ENCODE measurements at regions not wholly inside any gene's neighbourhood (a gene's known extent, or its start where the extent isn't known, plus 50 kb on each side); places are given as distances from the start of the nearest gene placed in this dataset.
"Not testable (repeated sequence)": the region's sequence is repeated elsewhere in the genome, so short reads cannot be mapped to it uniquely, and the experiment has no call there.

GRCh38 chrX:127190381-127190780 lies 370.9 kb downstream of the PRR32 start:
- no peaks in the 10 kb centered on the region for H3K4me1 ChIP-seq (ENCODE audit: low read depth)

GRCh38 chrX:127207326-127207725 lies 387.8 kb downstream of the PRR32 start:
- no peak for DNase-seq (ENCODE audit: low read depth in 1 of 2, low spot score in 1 of 2)
- H3K4me1 ChIP-seq (ENCODE audit: low read depth) = no peaks in the 10 kb centered on the region
- no peaks in the 10 kb centered on the region for H3K9me3 ChIP-seq (ENCODE audit: low read depth)
- H3K36me3 ChIP-seq = no peaks in the 10 kb centered on the region
- H3K4me3 ChIP-seq = no peak overlapping the region
- no peaks in the 10 kb centered on the region for H3K27me3 ChIP-seq
- no peak for TF ChIP-seq CTCF (IDR thresholded peaks at IDR 0.05; ENCODE audit: low read depth, low read length)
- H3K27ac ChIP-seq = no peak overlapping the region

More at GRCh38 chrX:127190381-127190780, 370.9 kb downstream of the PRR32 start:
- no peaks in the 10 kb centered on the region for H3K27me3 ChIP-seq
- no peak overlapping the region for H3K4me3 ChIP-seq
- no peak overlapping the region for H3K27ac ChIP-seq
- H3K9me3 ChIP-seq (ENCODE audit: low read depth) = no peaks in the 10 kb centered on the region
- DNase-seq (ENCODE audit: low read depth in 1 of 2, low spot score in 1 of 2) = no peak
- no peak for TF ChIP-seq CTCF (IDR thresholded peaks at IDR 0.05; ENCODE audit: low read depth, low read length)
- no peaks in the 10 kb centered on the region for H3K36me3 ChIP-seq

GRCh38 chrX:127221821-127222220 lies 402.3 kb downstream of the PRR32 start:
- H3K9me3 ChIP-seq (ENCODE audit: low read depth); H3K4me3 ChIP-seq; H3K27me3 ChIP-seq; H3K36me3 ChIP-seq; H3K4me1 ChIP-seq (ENCODE audit: low read depth); DNase-seq (ENCODE audit: low read depth in 1 of 2, low spot score in 1 of 2); H3K27ac ChIP-seq: not testable (repeated sequence)

- H3K4me1 ChIP-seq (ENCODE audit: low read depth) = no peaks in the 10 kb centered on the region
These were observed 424.1 kb downstream of the PRR32 start for GRCh38 chrX:127243654-127244053.

GRCh38 chrX:127259742-127260141 lies 440.2 kb downstream of the PRR32 start:
- no peak for TF ChIP-seq CTCF (IDR thresholded peaks at IDR 0.05; ENCODE audit: low read depth, low read length)
- Histone ChIP-seq H3K9me3 (ENCODE audit: low read depth) (no peaks in the 10 kb centered on the region), H3K36me3 (no peaks in the 10 kb centered on the region), H3K27me3 (no peaks in the 10 kb centered on the region), H3K4me1 (ENCODE audit: low read depth) (no peaks in the 10 kb centered on the region), H3K4me3 (no peak overlapping the region), H3K27ac (no peak overlapping the region)
- DNase-seq (ENCODE audit: low read depth in 1 of 2, low spot score in 1 of 2) = no peak

More at GRCh38 chrX:127243654-127244053, 424.1 kb downstream of the PRR32 start:
- Histone ChIP-seq H3K27me3 (no peaks in the 10 kb centered on the region), H3K9me3 (ENCODE audit: low read depth) (no peaks in the 10 kb centered on the region), H3K27ac (no peak overlapping the region), H3K36me3 (no peaks in the 10 kb centered on the region), H3K4me3 (no peak overlapping the region)
- no peak for DNase-seq (ENCODE audit: low read depth in 1 of 2, low spot score in 1 of 2)
- TF ChIP-seq CTCF (IDR thresholded peaks at IDR 0.05; ENCODE audit: low read depth, low read length) = no peak

GRCh38 chrX:127276326-127276725 lies 456.8 kb downstream of the PRR32 start:
- Histone ChIP-seq H3K36me3 (no peaks in the 10 kb centered on the region), H3K9me3 (ENCODE audit: low read depth) (no peaks in the 10 kb centered on the region), H3K27me3 (no peaks in the 10 kb centered on the region), H3K27ac (no peak overlapping the region), H3K4me1 (ENCODE audit: low read depth) (no peaks in the 10 kb centered on the region), H3K4me3 (no peak overlapping the region)
- no peak for DNase-seq (ENCODE audit: low read depth in 1 of 2, low spot score in 1 of 2)
- TF ChIP-seq CTCF (IDR thresholded peaks at IDR 0.05; ENCODE audit: low read depth, low read length) = no peak

All from cardiac muscle cell (in vitro differentiated cells and primary cell).